EH (cell line): ENCODE measurements at regions not wholly inside any gene's neighbourhood (a gene's known extent, or its start where the extent isn't known, plus 50 kb on each side); places are given as distances from the start of the nearest gene placed in this dataset.
"Not testable (repeated sequence)": the region's sequence is repeated elsewhere in the genome, so short reads cannot be mapped to it uniquely, and the experiment has no call there.

Experiments
- DNase-seq: peaks from one replicate; pipeline ENCODE4 v3.0.0-alpha.2; 2015; ENCODE audit warnings: low read depth

DNA sequence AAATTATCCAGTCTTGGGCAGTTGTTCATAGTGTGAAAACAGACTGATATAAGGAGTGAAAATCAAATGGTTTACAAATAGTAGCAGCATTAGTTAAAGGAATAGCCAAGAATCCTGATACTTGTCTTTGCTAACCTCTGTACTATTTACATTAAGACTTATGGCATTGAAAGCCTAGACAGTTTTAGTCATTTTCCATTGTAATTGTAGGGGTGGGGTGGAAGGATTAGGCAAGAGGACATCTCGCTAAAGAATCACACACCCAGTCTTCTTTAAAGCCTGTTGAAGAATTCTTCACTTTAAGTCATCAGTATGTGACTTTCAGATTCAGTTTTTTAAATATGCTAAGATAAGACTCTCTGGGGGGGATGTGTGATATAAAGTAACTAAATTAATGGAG lies 207.5 kb upstream of the PHACTR1 start:
- no peak for DNase-seq

DNA sequence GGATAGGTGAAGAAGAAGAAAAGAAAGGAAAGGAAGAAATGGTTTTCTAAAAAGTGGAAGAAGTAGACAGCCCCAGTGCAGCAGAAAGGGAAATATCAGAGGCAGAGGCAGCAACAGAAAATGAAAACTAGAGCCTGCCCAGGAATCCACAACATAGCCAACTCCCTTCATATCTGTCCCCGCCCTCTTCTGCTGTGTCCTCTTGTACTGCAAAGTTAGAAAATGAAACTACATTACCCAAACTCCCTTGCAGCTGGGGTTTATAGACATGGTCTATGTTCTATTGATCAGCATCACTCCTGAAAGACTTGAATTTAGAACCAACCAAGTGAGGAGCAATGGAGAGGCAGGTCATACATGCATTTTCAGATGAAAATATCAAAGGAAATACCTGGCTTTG lies 200.5 kb upstream of the PHACTR1 start:
- peak; percentile 32 for DNase-seq

DNA sequence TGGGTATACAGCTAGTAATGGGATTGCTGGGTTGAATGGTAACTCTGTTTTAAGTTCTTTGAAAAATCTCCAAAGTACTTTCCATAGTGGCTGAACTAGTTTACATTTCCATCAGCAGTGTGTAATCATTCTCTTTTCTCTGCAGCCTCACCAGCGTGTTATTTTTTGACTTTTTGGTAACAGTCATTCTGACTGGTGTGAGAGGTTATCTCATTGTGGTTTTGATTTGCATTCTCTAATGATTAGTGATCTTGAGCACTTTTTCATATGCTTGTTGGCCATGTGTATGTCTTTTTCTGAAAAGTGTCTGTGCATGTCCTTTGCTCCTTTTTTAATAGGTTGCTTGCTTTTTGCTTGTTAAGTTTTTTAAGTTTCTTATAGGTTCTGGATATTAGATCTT lies 194.2 kb upstream of the PHACTR1 start:
- DNase-seq: peak; percentile 51

DNA sequence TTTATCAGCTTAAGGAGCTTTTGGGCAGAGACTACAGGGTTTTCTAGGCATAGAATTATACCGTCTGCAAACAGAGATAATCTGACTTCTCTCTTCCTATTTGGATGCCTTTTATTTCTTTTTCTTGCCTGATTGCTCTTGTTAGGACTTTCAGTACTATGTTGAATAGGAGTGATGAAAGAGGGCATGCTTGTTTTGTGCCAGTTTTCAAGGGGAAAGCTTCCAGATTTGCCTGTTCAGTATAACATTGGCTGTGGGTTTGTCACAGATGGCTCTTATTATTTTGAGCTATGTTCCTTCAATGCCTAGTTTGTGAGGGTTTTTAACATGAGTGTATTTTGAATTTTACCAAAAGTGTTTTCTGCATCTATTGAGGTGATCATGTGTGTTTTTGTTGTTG lies 192.8 kb upstream of the PHACTR1 start:
- no peak for DNase-seq

DNA sequence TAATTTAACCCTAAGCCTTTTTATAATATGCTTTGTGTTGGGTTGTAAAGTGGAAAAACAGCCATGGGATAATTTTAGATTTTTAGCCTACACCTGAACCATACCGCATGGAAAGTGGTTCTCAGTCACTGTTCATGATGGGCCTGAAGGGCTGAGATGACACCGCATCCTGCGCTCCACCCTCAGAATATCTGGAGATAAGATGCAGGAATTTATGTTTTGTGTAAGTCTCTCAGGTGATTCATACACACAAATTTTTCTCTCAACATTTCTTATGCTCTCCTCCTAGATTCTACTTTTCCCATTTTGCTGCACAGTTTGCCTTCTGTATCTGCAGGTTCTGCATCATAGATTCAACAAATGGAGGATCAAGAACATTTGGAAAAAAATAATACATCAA lies 191.3 kb upstream of the PHACTR1 start:
- no peak for DNase-seq

DNA sequence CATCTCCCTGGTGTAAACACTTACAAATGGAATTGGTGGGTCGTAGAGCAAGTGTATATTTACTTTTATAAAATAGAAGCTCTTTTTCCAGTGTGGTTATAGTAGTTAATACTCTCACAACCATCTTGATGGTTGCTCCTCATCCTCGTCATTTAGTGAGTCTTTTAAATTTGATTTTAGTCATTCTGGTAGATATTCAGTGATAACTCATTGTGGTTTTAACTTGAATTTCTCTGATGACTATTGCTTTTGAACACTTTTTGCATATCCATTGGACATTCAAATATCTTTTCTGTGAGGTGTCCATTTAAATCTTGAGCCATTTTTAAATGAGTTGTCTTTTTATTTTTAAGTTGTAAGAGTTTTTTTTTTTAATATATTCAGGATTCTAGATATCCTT lies 189.2 kb upstream of the PHACTR1 start:
- DNase-seq: peak; percentile 42

DNA sequence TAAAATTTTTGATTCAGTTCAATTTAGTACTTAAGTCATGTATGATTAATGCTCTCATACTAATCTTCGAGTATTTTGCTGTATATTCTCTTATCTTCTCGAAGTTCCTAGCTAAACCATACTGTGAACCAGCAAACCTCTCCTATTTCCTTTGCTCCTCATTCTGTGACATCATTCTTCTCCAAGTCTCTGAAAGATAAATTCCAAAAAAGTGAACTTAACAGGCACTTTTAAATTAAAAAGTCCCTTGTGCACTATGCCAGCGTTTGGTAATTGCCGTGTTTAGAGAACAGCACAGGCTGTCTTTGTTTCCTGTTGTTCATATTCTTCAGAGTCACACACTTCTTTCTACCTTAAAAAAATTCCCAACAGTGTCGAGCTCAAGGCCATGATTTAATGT lies 188.4 kb upstream of the PHACTR1 start:
- DNase-seq: no peak

DNA sequence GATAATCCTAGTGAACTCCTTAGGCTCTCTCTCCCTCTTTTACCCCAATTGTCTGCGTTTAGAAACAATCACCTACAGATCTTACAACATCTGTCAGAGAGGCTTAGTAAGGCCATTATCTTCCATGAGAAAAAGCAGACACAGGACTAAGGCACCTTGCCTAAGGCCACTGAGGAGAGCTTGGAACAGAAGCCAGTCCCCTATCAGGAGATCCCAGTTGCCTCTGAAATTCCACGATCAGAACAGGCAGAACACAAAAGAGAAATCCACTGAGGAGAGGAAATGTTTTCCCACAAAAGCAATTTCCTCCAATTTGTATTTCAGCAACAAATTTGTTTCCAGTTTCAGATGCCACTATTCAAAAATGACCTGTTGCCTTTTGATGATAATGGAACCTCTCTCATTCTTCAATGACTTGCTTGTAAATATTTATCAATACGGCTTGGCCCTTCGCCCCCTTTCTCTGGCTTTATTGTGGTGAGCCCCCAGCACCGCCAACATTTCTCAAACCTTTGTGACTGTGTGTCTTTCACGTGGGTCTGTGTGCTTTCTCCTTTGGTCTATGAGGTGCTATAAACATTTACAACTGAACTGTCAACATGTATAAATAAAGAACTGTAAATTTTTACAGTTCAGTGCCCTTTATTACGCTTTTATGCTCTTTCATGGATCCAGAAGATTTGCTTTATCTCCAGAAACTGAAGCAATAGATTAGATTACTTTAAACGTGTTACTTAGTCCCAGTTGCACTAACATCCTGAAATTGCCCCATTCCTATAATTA lies 187.8 kb upstream of the PHACTR1 start:
- no peak for DNase-seq

DNA sequence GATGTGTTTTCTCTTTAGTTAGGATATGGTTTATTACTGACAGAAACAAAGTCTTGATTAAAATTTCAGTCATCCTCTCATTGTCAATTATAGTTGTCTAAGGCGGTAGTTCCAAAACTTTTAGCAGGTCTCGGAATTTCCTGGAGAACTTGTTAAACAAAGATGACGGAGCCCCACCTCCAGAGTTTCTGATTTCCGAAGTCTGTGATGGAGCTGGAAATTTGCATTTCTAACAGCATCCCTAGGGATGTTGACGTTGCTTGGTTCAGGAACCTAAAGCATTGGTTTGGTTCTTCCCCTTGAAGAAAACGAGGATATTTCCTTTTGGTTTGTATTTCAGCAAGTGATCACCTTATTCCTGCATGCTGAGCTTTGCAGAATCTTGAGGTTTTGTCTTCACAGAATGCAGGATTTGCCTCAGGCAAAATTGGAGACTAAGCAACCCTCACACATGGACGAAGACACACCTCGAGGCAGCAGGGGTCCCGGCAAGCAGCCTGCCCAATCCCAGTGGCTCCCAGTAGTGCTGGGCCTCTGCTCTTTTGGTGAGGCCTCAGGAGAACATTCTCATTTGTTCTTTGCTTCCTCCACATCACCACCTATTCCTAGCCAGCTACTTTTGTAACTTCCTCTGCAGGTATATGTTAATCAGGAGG lies 187.1 kb upstream of the PHACTR1 start:
- no peak for DNase-seq

DNA sequence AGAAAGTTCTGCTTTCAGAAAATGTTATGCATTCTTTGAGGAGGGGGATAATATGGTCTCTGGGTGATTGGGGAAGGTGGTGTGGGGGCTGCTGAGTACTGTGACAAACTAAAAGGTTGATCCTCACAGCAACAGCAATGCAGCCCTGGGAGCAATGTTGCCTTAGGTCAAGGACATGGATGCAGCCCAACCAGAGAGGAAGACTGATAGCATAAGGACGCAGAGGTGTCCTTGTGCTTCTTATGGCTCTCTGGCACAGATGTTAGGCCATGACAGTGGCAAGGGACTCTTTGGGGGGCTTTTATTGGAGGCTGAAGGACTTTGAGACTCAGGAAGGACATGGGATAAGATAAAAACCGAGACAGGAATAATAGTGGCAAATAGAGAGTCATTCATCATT lies 186.2 kb upstream of the PHACTR1 start:
- no peak for DNase-seq

DNA sequence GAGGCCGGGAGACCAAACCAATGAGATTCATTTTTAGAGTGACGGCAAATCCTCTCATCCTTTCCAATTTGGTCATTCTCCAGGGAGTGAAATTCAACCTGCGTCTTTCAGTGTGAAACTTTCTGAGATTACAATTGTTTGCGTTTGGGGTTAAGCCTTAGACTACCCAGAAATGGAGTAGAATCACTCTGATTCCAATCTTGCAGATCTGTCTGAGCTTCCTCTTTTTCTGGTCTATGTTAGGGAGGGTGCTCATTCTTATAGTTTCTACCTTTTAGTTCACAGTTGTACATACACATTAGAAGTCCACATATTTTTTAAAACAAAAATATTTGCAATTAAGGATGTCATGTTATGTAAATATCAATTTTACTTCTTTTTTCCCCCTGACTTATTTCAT lies 183.0 kb upstream of the PHACTR1 start:
- no peak for DNase-seq

DNA sequence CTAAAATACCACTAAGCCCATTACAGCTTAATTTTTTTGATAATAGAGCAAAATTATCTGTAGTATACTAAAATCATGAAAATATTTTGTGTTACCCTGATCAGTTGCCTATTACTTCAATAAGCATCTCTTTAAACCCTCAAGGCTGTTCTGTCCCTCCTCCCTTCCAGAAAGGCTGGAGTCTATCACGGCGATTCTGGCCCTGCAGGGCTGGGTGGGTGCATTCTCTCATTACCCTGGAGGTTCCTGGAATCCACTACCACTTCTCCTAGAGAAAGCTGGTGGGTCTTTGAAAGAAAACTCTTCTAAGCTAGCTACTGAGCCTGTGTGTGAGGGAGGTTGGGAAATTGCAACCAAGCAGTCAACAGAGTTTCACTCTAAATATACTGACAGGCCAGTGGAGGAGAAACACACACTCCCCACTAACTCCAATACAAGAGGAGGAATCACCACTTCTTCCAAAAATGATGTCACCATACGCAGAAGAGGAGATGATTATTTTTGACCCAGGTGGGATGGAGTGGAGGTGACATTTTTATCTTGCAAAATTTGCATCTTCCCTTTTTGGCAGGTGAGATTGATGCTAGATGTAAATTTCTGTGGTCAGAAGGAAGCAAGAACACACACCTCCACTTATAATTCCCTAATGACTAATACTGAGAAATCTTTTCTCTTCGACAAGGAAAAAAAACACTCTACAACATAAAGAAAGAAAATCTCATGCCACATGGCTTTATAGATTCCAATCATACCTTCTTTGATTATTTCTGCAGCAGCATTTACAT lies 182.3 kb upstream of the PHACTR1 start:
- no peak for DNase-seq

DNA sequence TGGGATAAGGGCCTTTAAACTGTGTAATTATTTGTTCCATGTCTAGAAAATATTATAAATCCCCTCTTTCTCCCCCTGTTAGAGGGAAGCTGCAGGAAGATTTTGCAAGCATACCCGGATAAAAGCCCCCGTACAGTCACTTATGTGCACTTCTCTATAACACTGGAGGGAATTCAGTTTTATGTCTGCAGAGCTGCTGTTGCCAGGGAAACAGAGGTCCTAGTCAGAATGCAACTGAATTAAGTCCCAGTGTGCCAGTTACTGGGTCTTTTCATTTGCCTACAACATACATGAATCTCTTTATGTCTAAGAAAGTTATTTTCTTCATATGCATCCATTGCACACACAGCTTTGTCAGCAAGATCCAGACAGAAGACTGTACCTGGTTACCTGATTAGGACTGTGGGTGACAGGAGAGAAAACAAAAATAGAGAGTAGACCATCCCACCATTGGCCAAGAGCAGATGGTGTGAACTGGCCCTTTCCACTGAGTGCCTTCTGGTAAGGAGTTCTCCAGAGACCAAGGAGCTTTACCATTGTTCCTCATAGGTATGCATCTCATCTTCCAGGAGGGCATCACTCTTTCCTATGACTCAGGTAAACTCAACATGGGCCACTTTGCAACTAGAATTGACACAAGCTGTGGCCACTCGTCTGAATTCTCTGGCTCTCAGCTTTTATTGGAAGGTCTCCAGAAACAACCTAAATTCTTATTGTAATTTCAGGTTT lies 180.8 kb upstream of the PHACTR1 start:
- DNase-seq: no peak

DNA sequence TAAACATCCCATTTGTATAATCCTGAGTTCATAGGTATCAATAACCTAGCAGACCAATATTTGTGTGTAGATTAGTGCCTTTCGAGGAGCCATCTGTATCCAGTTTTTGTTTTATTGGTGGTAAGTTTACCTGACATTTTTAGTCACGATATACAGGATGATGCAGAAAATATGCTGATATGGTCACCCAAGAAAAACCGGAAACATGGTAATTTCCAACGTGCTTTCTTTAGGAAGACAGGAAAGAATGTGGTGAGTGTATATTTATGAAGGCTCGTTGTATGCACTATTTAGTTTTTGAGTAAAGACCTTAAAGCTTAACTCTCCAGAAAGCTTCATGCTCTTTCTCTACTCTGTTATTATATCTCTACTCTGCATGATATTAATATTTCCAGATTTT lies 180.2 kb upstream of the PHACTR1 start:
- DNase-seq: no peak

DNA sequence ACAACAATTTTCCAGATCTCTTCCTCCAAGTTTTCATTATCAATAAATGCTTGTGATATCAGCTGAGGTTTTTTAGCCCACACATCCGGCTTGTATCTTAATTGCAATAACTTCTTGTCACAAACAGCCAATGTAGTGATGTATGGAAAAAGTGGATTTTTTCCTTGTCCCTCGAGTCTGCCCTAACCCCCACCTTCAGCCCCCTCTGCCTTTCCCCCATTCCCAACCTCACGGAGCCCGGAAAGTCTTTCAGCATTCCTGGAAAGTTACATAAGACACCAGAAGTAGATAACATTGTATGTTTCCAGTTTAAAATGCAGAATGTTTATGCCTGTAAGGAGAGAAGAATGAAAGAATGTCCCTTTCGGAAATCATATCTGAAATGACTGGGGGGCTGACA lies 179.2 kb upstream of the PHACTR1 start:
- DNase-seq: peak; percentile 30

DNA sequence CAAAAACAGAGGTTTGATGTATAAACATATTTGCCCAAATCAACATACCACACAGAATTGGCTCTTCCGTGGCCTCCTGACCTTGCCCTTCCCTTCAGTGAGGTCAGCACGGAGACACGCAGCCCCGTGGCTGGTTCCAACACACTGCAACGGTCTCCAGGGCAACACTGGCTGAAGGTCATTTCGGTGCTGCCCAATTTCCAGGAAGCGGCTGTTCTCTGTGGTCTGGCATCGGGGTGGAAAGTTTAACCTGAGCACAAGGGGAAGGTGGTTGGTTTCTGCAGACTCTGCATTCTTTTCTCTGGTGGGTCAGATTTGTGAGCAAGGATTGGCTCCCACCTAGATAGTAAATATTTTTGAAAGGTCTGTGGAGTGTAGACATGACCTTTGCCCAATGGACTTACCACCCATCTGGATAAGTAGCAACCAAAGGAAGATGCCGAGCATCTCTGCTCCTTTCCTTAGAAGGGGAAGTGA lies 177.6 kb upstream of the PHACTR1 start:
- no peak for DNase-seq

DNA sequence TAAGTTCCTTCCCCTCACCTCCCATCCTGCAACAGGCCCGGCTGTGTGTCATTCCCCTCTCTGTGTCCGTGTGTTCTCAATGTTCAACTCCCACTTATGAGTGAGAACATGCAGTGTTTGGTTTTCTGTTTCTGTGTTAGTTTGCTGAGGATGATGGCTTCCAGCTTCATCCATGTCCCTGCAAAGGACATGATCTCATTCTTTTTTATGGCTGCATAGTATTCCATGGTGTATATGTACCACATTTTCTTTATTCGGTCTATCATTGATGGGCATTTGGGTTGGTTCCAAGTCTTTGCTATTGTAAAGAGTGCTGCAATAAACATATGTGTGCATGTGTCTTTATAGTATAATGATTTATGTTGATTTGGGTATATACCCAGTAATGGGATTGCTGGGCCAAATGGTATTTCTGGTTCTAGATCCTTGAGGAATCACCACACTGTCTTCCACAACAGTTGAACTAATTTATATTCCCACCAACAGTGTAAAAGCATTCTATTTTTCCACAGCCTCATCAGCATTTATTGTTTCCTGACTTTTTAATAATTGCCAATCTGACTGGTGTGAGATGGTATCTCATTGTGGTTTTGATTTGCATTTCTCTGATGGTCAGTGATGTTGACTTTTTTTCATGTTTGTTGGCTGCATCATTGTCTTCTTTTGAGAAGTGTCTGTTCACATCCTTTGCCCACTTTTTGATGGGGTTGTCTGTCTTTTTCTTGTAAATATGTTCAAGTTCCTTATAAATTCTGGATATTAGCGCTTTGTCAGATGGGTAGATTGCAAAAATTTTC lies 174.1 kb upstream of the PHACTR1 start:
- not testable (repeated sequence) for DNase-seq

DNA sequence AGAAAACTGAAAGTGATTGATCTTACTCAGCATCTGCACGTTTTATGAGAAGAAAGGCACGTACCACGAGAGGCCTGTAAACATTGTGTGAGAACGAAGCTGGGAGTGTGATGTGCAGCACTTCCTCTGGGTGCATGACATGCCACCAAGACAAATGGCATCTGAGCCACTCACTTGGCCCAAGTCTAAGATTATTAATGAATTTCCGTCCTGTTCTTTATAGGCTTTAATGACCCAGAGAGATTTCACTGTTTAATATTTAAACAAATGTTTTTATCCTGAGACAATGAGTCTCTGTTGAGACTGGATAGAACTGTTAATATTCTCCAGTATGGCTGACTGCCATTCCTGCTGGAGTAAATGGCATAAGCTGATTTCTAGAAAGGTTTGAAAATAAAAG lies 172.6 kb upstream of the PHACTR1 start:
- no peak for DNase-seq

DNA sequence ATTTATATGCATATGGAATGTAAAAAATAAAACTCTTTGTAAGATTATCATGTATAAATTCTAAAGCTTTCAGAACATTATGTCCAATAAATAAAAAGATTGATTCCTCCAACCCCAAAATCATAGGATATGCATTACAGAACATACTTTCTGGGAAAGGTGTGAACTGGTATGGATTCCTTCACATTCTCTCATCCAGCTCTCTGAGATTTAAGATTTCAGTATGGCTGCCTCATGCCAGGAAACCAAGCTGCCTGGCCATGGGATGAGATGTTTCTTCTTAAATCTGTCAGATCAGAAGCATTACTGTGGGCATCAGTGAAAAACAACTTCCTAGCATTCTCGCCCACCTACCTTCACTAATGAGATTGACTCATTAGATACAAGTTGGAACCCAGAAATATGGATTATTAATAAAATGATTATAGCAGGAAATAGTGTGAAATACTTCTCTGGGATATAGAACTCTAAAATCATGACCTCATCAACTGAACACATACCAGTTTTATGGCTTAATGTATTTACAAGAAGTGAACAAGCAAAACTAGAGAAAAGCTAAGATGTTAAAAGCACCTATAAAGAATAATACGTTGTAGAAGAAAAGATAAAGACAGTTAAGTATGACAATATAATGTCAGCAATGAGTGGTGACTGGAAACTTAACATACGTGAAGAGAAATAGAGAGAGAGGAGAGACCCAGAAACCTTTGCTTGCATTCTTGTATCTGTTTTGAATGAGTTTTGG lies 171.6 kb upstream of the PHACTR1 start:
- no peak for DNase-seq

DNA sequence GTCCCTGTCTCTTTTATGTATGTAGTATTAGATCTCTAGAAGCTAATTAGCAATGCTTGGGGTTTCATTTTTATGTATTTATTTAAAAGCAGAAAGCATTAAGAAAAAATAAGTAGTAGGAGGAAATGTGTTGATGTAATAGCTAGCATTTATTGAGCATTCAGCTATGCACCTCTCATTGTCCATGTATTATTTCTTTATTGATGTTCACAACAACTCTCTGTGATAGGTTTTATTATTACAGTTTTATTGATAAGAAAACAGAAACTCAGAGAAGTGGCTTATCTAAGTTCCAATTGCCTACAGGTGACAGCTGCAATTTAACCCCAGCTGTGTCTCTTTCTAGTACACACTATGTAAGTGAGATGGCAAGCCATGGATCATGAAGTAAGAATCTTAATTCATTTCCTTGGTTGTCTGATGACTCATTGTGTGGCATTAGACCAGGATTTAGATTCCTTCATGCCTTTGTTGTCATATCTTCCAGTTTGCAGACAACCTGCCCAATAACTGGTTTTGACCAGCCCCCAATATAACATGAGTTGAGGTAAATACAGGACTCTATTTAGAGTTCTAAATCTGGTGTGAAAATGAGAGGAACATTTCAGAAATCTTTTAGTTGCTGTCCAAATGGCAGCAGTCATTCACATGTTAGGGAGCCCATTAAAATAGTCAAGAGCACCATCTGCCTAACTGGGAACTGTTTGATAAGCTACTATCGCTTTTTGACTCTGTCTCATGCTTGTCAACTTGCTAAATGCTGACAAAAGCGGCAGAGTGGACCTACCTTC lies 170.8 kb upstream of the PHACTR1 start:
- DNase-seq: peak; percentile 89
